ENCODE measurements at regions not wholly inside any gene's neighbourhood (a gene's known extent, or its start where the extent isn't known, plus 50 kb on each side); places are given as distances from the start of the nearest gene placed in this dataset.

GRCh38 chr14:51500776-51501175, 150.9 kb upstream of the FRMD6 start:
- TF ChIP-seq, protein P1, sequence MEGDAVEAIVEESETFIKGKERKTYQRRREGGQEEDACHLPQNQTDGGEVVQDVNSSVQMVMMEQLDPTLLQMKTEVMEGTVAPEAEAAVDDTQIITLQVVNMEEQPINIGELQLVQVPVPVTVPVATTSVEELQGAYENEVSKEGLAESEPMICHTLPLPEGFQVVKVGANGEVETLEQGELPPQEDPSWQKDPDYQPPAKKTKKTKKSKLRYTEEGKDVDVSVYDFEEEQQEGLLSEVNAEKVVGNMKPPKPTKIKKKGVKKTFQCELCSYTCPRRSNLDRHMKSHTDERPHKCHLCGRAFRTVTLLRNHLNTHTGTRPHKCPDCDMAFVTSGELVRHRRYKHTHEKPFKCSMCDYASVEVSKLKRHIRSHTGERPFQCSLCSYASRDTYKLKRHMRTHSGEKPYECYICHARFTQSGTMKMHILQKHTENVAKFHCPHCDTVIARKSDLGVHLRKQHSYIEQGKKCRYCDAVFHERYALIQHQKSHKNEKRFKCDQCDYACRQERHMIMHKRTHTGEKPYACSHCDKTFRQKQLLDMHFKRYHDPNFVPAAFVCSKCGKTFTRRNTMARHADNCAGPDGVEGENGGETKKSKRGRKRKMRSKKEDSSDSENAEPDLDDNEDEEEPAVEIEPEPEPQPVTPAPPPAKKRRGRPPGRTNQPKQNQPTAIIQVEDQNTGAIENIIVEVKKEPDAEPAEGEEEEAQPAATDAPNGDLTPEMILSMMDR (IDR thresholded peaks at IDR 0.05): no peak
- TF ChIP-seq POLR2A (IDR thresholded peaks at IDR 0.05): no peak
- no peak for TF ChIP-seq POLR2AphosphoS5 (IDR thresholded peaks at IDR 0.05)
- no peak for TF ChIP-seq EP300 (IDR thresholded peaks at IDR 0.05)
